Lower leg skin (tissue), 4 donors: ENCODE measurements at regions not wholly inside any gene's neighbourhood (a gene's known extent, or its start where the extent isn't known, plus 50 kb on each side); places are given as distances from the start of the nearest gene placed in this dataset.

Experiments
- DNase-seq, 2 donors: peaks; one replicate each; pipeline ENCODE4 v3.0.0-alpha.2; 2019; ENCODE audit warnings: low spot score in 2 of 2
- H3K4me3 ChIP-seq: fragments of 200-600 bp; sonication (generic); 2 replicates; pipeline ENCODE4 v1.5.1; 2017; ENCODE audit warnings: mild to moderate bottlenecking, low read depth; ENCODE audit not compliant: poor library complexity, severe bottlenecking
- CTCF ChIP-seq, 3 donors: fragments of 450-650 bp; IDR thresholded peaks; one replicate each; pipeline ENCODE4 v1.5.1; 2016; ENCODE audit warnings: antibody characterized with exemption in 3 of 3, mild to moderate bottlenecking in 3 of 3, moderate library complexity in 2 of 3
- POLR2A ChIP-seq, 2 donors: fragments of 450-650 bp; IDR thresholded peaks; one replicate each; pipeline ENCODE4 v1.6.1; 2016 to 2017; ENCODE audit warnings: antibody characterized with exemption in 2 of 2, mild to moderate bottlenecking in 1 of 2, moderate library complexity in 1 of 2
- WGBS, 2 donors: methylation state at CpG; one replicate each; pipeline ENCODE4 v1.1.5; 2018; 5-methylcytosine and 5-hydroxymethylcytosine counted together
- intact Hi-C: fragments of 100-400 bp; cut with DNase I; formaldehyde crosslinking; loops from one replicate; pipeline ENCODE4 v1.15.0; 2023; ENCODE audit warnings: low total_unique reads

GRCh38 chr2:78564666-78565065 is 460.8 kb upstream of the REG3G start:
- intact Hi-C loops: no loop called here
- no peak overlapping the region for H3K4me3 ChIP-seq
- DNase-seq: no peak
- TF ChIP-seq POLR2A (IDR thresholded peaks at IDR 0.05) (no peak), CTCF (IDR thresholded peaks at IDR 0.05) (no peak)

- no peak for DNase-seq
- intact Hi-C loops: no loop called here
- 60 to 68% methylated on average over 6 of the region's 6 CpGs for WGBS, 2 donors
- TF ChIP-seq CTCF (IDR thresholded peaks at IDR 0.05): no peak
- TF ChIP-seq POLR2A (IDR thresholded peaks at IDR 0.05): no peak
- no peak overlapping the region for H3K4me3 ChIP-seq
These were observed 456.6 kb upstream of the REG3G start for GRCh38 chr2:78568782-78569373.

- intact Hi-C loops: no loop called here
- no peak overlapping the region for H3K4me3 ChIP-seq
- no peak for DNase-seq
- TF ChIP-seq POLR2A (IDR thresholded peaks at IDR 0.05): no peak
- no peak for TF ChIP-seq CTCF (IDR thresholded peaks at IDR 0.05)
These were observed 449.1 kb upstream of the REG3G start for GRCh38 chr2:78576409-78576808.

GRCh38 chr2:78585871-78586270 is 439.6 kb upstream of the REG3G start:
- intact Hi-C loops: no loop called here
- no peak overlapping the region for H3K4me3 ChIP-seq
- no peak for TF ChIP-seq POLR2A (IDR thresholded peaks at IDR 0.05)
- TF ChIP-seq CTCF (IDR thresholded peaks at IDR 0.05): no peak
- WGBS, 2 donors: 37 to 40% methylated on average over 3 of the region's 3 CpGs
- no peak for DNase-seq

GRCh38 chr2:78586316-78586715 is 439.2 kb upstream of the REG3G start:
- DNase-seq: no peak
- WGBS, 2 donors: 63 to 66% methylated on average over 1 of the region's 1 CpG
- intact Hi-C loops: no loop called here
- TF ChIP-seq POLR2A (IDR thresholded peaks at IDR 0.05): no peak
- TF ChIP-seq CTCF (IDR thresholded peaks at IDR 0.05): no peak
- H3K4me3 ChIP-seq: no peak overlapping the region

GRCh38 chr2:78589871-78590270 is 435.6 kb upstream of the REG3G start:
- TF ChIP-seq POLR2A (IDR thresholded peaks at IDR 0.05) (no peak), CTCF (IDR thresholded peaks at IDR 0.05) (no peak)
- intact Hi-C loops: no loop called here
- no peak for DNase-seq
- no peak overlapping the region for H3K4me3 ChIP-seq
